Activated B cell treated with CpG ODN at 0.5 μM for 24 hours (primary cell): ENCODE measurements at regions not wholly inside any gene's neighbourhood (a gene's known extent, or its start where the extent isn't known, plus 50 kb on each side); places are given as distances from the start of the nearest gene placed in this dataset.
"Not testable (repeated sequence)": the region's sequence is repeated elsewhere in the genome, so short reads cannot be mapped to it uniquely, and the experiment has no call there.

ENCODE experiments used
- ATAC-seq: fragments of 200-7000 bp; cut with Tn5 transposase; one replicate; pipeline ENCODE4 v1.10.0; 2021; ENCODE audit warnings: low read depth, mild to moderate bottlenecking, moderate library complexity
- CTCF ChIA-PET: fragments of 350-600 bp; sonication (Branson Sonifier 250); formaldehyde crosslinking; loops from one replicate; lab custom pipeline; 2021; ENCODE audit warnings: antibody characterized with exemption; lab: Charles Lee
- POLR2A ChIA-PET: fragments of 350-600 bp; sonication (Branson Sonifier 250); formaldehyde crosslinking; loops from one replicate; lab custom pipeline; 2021; ENCODE audit warnings: antibody characterized with exemption; lab: Charles Lee
- DNase-seq: peaks from one replicate; pipeline ENCODE4 v3.0.0; 2022
- H3K27ac Mint-ChIP-seq: one replicate; pipeline ENCODE4 v1.8.0; 2020; ENCODE audit warnings: mixed read lengths
- H3K27me3 Mint-ChIP-seq: one replicate; pipeline ENCODE4 v1.8.0; 2021; ENCODE audit warnings: mixed read lengths
- H3K36me3 Mint-ChIP-seq: one replicate; pipeline ENCODE4 v1.8.0; 2021; ENCODE audit warnings: low read depth, mixed read lengths
- H3K4me1 Mint-ChIP-seq: one replicate; pipeline ENCODE4 v1.8.0; 2021; ENCODE audit warnings: mixed read lengths
- H3K4me3 Mint-ChIP-seq: one replicate; pipeline ENCODE4 v1.8.0; 2020; ENCODE audit warnings: mild to moderate bottlenecking, mixed read lengths
- H3K9me3 Mint-ChIP-seq: one replicate; pipeline ENCODE4 v1.8.0; 2020; ENCODE audit warnings: mixed read lengths
- CTCF ChIP-seq: fragments of 200-600 bp; IDR thresholded peaks from one replicate; pipeline ENCODE4 v1.8.0; 2022; ENCODE audit warnings: antibody characterized with exemption, mild to moderate bottlenecking
- intact Hi-C: fragments of 100-400 bp; cut with micrococcal nuclease; formaldehyde crosslinking; loops from one replicate; pipeline ENCODE4 v1.15.1; 2024

- intact Hi-C loops = no loop called here
- peaks cover 3% of the 10 kb centered on the region for H3K27me3 Mint-ChIP-seq
- ATAC-seq (no peak), DNase-seq (no peak)
- ChIA-PET CTCF (no interaction called here), POLR2A (no interaction called here)
- no peak overlapping the region for H3K4me3 Mint-ChIP-seq
- no peaks in the 10 kb centered on the region for H3K36me3 Mint-ChIP-seq
- no peaks in the 10 kb centered on the region for H3K9me3 Mint-ChIP-seq
- TF ChIP-seq CTCF = no peak
- no peaks in the 10 kb centered on the region for H3K4me1 Mint-ChIP-seq
- no peak overlapping the region for H3K27ac Mint-ChIP-seq
These were observed 135.8 kb downstream of the MAP3K21 start for GRCh38 chr1:233463333-233463732.

DNA sequence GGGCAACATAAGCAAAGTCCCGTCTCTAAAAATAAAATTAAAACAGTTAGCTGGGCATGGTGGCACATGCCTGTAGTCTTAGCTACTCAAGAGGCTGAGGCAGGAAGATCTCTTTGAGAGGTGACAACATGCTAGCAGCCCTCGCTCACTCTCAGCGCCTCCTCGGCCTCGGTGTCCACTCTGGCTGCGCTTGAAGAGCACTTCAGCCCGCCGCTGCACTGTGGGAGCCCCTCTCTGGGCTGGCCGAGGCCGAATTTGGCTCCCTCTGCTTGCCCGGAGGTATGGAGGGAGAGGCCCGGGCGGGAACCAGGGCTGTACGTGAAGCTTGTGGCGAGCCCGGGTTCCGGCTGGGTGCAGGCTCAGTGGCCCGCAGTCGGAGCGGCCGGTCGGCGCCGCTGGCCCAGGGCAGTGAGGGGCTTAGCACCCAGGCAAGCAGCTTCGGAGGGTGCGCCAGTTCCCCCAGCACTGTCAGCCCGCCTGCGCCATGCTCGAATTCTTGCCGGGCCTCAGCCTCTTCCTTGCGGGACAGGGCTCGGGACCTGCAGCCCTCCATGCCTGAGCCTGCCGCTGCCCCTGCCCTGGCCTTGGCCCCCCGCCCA is 138.3 kb downstream of the MAP3K21 start:
- H3K27me3 Mint-ChIP-seq = peaks cover 3% of the 10 kb centered on the region
- DNase-seq (no peak), ATAC-seq (no peak)
- no peak for TF ChIP-seq CTCF
- no peak overlapping the region for H3K27ac Mint-ChIP-seq
- H3K4me1 Mint-ChIP-seq = no peaks in the 10 kb centered on the region
- POLR2A ChIA-PET = no interaction called here
- intact Hi-C loops = no loop called here
- H3K9me3 Mint-ChIP-seq = no peaks in the 10 kb centered on the region
- no peaks in the 10 kb centered on the region for H3K36me3 Mint-ChIP-seq
- CTCF ChIA-PET = no interaction called here
- no peak overlapping the region for H3K4me3 Mint-ChIP-seq

DNA sequence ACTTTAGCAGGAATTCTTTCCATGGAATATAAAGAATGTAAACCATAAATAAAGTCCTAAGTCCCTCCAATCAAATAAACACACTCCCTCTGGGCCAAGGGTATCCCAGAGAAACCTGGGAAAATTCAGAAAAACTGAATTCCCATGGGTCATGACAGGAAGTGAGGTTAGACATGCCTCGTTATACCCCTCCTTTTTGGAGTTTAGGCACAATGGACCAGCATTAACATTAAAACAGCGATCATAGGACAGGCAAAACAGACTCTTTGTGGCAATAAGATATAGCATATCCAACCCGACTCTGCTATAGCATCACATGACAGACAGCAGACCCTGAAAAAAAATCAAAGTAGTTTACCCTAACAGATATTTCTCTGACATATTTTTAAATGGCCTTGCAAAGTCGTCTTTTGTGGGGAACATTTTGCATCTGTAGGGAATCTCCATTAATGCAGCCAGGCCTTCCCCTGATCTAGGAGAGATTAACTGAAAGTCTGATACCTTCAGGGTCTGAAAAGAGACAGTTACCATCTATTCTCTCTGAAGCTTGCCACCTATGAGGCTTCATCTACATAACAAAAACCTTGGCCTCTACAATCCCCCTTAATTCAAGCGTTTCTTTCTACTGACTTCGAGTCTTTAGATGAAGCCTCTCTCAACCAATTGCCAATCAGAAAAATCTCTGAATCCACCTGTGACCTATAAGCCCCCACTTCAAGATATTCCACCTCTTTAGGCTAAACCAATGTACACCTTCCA is 143.0 kb upstream of the KCNK1 start:
- DNase-seq (no peak), ATAC-seq (no peak)
- H3K4me1 Mint-ChIP-seq = no peaks in the 10 kb centered on the region
- CTCF ChIA-PET = no interaction called here
- H3K36me3 Mint-ChIP-seq = no peaks in the 10 kb centered on the region
- H3K27ac Mint-ChIP-seq = no peak overlapping the region
- POLR2A ChIA-PET = no interaction called here
- no peak overlapping the region for H3K4me3 Mint-ChIP-seq
- H3K27me3 Mint-ChIP-seq = peaks cover 5% of the 10 kb centered on the region
- intact Hi-C loops = no loop called here
- TF ChIP-seq CTCF = no peak
- H3K9me3 Mint-ChIP-seq = peaks cover 4% of the 10 kb centered on the region

GRCh38 chr1:233471851-233472250 is 142.1 kb upstream of the KCNK1 start:
- H3K27ac Mint-ChIP-seq, POLR2A ChIA-PET, CTCF ChIA-PET: not testable (repeated sequence)

GRCh38 chr1:233472796-233473195 is 141.1 kb upstream of the KCNK1 start:
- H3K36me3 Mint-ChIP-seq, intact Hi-C loops, H3K27me3 Mint-ChIP-seq, DNase-seq, H3K27ac Mint-ChIP-seq, H3K9me3 Mint-ChIP-seq, POLR2A ChIA-PET, H3K4me1 Mint-ChIP-seq, H3K4me3 Mint-ChIP-seq, CTCF ChIA-PET, ATAC-seq: not testable (repeated sequence)

More at GRCh38 chr1:233471851-233472250, 142.1 kb upstream of the KCNK1 start:
- ATAC-seq, H3K27me3 Mint-ChIP-seq, intact Hi-C loops, H3K4me1 Mint-ChIP-seq, H3K36me3 Mint-ChIP-seq, H3K4me3 Mint-ChIP-seq, DNase-seq, H3K9me3 Mint-ChIP-seq: not testable (repeated sequence)

DNA sequence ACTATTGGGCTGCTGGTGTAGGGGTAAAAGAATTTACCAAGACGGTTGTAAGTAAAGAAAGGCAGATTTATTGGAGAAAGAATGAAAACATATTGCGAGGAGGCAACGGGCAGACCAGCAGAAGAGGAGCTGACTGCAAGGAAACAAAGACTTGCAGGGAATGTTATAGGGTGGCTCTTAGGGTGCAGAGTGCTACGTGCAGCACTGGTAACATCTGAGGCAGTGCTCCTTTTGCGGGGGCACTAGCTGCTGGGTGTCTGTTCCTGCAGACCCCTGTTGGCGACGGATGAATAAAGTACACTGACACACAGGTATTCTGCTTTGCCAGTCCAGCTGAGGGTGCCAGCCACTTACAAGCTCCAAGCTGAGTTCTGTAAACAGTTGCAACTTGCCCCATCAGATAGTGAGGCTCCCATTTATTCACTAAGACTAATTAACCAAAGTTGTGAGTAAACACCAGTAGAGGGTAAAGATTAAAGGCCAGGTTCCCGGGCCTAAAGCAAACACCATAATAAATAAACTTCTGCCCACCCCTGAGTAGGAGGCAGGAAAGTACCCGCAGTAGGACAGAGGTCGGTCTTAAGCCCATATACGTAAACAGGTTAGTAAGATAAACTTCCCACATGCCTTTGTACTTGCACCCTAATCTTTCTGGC is 140.2 kb upstream of the KCNK1 start:
- no peak for DNase-seq
- no peak for TF ChIP-seq CTCF
- Mint-ChIP-seq H3K27ac (no peak overlapping the region), H3K36me3 (no peaks in the 10 kb centered on the region), H3K27me3 (peaks cover 5% of the 10 kb centered on the region), H3K4me1 (no peaks in the 10 kb centered on the region), H3K4me3 (no peak overlapping the region), H3K9me3 (peaks cover 4% of the 10 kb centered on the region)
- CTCF ChIA-PET = no interaction called here
- intact Hi-C loops = no loop called here
- POLR2A ChIA-PET = no interaction called here
- no peak for ATAC-seq
